Left cardiac atrium (tissue), 4 donors: ENCODE measurements at regions not wholly inside any gene's neighbourhood (a gene's known extent, or its start where the extent isn't known, plus 50 kb on each side); places are given as distances from the start of the nearest gene placed in this dataset.
"Not testable (repeated sequence)": the region's sequence is repeated elsewhere in the genome, so short reads cannot be mapped to it uniquely, and the experiment has no call there.

Experiments
- ATAC-seq, 2 donors: fragments of 200-7000 bp; cut with Tn5 transposase; one replicate each; pipeline ENCODE4 v1.9.1; 2020; ENCODE audit warnings: mild to moderate bottlenecking in 2 of 2, moderate library complexity in 2 of 2
- DNase-seq: peaks from one replicate; pipeline ENCODE4 v3.0.0-alpha.2; 2020
- intact Hi-C, 2 donors: fragments of 100-400 bp; cut with DNase I; formaldehyde crosslinking; loops; one replicate each; pipeline versions ENCODE4 v1.14.1 to v1.15.1; 2022 to 2023
- donor health status: DM: no; HTN: yes; CAD: no.
- donor health status: DM: no; HTN: yes; CAD: no; lungs with severe emphysema.
- donor health status: DM: yes; HTN: yes; CAD: no.
- donor health status: Dilated cardiomyopathy.

GRCh38 chr13:109954441-109954840 lies 168.1 kb upstream of the IRS2 start:
- no peak for ATAC-seq
- intact Hi-C loops = no loop called here
- DNase-seq = no peak

DNA sequence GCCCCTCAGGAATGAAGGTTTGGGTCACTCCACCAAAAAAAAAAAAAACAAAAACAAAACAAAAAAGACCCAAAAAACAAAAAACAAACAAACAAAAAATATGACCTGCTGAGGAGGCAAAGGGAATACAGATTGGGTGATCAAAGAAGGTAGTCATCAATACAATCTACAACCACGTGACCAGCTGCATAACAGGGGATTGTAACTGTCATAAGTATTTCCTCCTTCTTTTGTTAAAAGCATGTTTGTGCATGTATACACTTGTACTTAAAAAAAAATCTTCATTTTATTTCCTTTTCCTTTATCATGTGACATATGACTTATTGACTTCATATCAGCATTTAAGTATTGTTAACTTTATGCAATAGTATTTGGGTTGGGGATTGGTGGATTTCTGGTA lies 165.1 kb upstream of the IRS2 start:
- DNase-seq (no peak), ATAC-seq (no peak)
- intact Hi-C loops = no loop called here

DNA sequence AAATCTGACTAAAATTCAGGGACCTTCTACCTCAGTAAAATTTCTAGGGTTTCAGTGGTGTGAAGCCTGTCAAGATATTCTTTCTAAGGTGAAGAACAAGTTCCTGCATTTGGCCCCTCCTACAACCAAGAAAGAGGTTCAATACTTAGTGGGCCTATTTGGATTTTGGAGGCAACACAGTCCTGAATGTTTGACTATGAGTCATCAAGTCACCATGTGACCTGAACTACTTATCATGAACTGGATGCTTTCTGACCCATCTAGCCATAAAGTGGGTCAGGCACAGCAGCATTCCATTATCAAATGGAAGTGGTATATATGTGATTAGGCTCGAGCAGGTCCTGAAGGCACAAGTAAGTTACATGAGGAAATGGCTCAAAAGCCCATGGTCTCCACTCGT lies 163.0 kb upstream of the IRS2 start:
- DNase-seq (no peak), ATAC-seq (no peak)
- intact Hi-C loops = no loop called here

DNA sequence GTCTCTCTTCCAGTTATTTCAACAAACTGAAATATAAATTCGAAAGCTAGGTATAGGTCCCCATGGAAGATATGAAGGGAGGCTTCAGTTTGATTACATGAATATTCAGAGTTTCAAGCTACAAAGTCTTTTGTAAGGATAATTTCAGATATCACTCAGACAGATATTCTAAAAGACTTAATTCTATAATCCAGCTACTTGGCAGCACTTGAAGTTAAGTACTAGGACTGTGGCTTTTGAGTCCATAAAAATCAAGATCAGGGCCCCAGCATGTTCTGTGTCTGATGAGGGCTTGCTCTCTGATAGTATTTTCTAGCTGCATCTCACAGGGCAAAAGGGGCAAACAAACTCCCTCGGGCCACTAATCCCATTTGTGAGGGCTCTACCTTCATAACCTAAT lies 160.6 kb upstream of the IRS2 start:
- DNase-seq = no peak
- intact Hi-C loops = no loop called here
- ATAC-seq = no peak

DNA sequence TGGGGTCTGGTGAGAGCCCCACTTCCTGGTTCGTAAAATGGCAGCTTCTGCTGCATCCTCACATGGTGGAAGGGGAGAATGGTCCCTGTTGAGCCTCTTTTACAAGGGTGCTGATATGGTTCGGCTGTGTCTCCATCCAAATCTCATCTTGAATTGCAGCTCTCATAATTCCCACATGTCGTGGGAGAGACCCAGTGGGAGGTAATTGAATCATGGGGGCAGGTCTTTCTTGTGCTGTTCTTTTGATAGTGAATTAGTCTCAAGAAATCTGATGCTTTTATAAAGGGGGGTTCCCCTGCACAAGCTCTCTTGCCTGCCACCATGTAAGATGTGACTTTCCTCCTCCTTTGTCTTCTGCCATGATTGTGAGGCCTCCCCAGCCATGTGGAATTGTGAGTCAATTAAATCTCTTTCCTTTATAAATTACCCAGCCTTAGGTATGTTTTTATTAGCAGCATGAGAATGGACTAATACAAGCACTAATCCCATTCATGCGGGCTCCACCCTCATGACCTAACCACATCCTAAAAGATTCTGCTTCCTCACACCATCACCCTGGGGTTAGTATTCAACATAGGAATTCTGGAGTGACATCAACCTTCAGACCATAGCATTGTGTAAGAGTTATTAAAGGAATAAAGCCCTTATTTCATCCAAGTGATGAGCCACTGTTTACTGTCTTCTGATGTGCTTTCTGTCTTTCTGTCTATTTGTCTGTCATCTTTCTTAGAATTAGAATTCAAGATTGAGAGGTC lies 159.0 kb upstream of the IRS2 start:
- no peak for ATAC-seq
- intact Hi-C loops = no loop called here
- no peak for DNase-seq

DNA sequence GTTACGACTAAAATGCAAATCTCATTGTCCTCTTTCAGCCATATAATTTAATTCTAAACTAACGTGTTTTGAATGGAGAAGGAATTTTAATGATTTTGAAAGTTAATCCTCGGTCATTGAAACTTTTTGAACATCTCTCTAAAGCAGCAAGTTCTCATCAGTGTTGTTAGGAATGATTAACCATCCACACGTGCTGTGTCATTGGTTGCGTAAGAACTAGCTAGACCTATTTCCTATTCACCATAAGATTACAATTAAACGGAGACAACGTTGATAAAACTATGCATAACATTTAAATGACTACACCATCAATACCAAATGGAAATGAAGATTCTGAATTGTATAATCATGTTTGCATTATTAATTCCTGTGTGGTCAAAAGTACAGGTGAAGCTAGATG lies 155.6 kb upstream of the IRS2 start:
- intact Hi-C loops = no loop called here
- no peak for ATAC-seq
- no peak for DNase-seq

GRCh38 chr13:109941221-109941620 lies 154.8 kb upstream of the IRS2 start:
- intact Hi-C loops = no loop called here
- ATAC-seq (no peak), DNase-seq (no peak)

DNA sequence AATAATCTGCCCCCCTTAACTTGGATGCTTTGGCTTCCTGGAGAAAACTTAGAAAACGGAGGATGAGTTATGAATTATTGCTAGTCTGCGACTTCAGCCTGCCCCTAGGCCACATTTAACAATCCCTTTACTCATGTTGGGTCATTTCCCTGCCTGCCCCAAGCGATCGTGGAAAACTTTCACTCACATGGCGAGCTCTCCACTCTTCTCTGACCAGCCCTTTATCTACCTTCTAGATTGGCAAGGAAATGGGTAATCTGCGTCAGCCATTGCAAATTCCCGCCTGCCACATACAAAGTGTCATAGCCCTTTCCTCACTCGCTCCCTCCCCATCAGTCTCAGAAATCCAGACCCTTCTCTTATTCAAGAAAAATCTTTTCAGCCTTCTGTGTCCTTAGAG lies 154.3 kb upstream of the IRS2 start:
- intact Hi-C loops = no loop called here
- ATAC-seq (no peak), DNase-seq (no peak)

- no peak for DNase-seq
- intact Hi-C loops = no loop called here
- no peak for ATAC-seq
These were observed 153.5 kb upstream of the IRS2 start for GRCh38 chr13:109939838-109940237.

GRCh38 chr13:109939180-109939579 lies 152.8 kb upstream of the IRS2 start:
- ATAC-seq (no peak), DNase-seq (no peak)
- intact Hi-C loops = no loop called here

- DNase-seq (no peak), ATAC-seq (peak in 1 of 2 donors; percentile 72)
- intact Hi-C loops = no loop called here
These were observed 152.0 kb upstream of the IRS2 start for GRCh38 chr13:109938255-109938936.

DNA sequence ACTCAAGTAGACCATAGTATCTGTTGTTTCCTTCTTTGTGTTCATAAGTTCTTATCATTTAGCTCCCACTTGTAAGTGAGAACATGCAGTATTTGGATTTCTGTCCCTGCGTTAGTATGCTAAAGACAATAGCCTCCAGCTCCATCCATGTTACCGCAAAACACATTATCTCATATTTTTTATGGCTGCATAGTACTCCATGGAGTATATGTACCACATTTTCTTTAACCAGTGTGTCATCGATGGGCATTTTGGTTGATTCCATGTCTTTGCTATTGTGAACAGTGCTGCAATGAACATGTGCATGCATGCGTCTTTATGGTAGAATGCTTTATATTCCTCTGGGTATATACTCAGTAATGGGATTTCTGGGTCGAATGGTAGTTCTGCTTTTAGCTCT lies 148.1 kb upstream of the IRS2 start:
- DNase-seq, ATAC-seq, intact Hi-C loops: not testable (repeated sequence)

DNA sequence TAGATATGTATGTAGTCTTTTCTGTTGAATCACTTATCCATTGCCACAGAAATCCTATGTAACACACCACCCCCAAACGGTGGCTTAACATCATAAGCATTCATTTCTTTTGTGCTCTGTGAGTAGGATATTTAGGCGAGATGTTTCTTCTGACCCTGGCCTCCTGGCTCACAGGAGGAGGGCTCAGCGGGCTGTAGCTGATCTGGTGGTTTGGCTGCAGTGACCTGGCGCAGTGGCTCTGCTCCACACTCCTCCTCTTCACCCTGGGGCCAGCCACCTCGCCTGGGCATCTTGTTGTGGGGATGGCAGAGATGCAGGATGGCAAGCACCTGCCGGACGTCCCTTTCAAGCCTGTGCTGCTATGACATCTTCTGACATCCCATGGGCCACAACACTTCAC lies 147.1 kb upstream of the IRS2 start:
- intact Hi-C loops = no loop called here
- ATAC-seq (no peak), DNase-seq (no peak)

DNA sequence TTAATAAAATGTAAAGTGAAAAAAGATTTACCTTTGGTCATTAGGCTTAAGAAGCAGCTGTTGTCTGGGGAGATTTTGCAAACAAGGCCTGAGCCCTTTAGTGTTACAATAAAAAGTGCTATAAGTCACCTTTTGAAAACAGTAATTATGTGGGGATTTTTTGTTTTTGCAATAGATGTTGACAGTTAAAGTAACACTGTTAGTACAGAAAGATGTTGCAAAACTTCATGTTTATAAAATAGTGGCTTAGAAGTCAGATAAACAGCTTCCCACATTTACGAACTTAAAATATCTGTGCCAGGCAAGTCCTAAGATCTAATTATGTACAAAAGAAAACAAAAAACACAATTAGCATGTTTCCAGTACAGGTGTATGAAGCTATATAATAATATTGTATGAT lies 138.0 kb upstream of the IRS2 start:
- ATAC-seq (no peak), DNase-seq (no peak)
- intact Hi-C loops = no loop called here

GRCh38 chr13:109922518-109922917 lies 136.1 kb upstream of the IRS2 start:
- ATAC-seq (no peak), DNase-seq (no peak)
- intact Hi-C loops = no loop called here

GRCh38 chr13:109919715-109920375 lies 133.5 kb upstream of the IRS2 start:
- ATAC-seq (no peak), DNase-seq (no peak)
- intact Hi-C loops = no loop called here

- DNase-seq (no peak), ATAC-seq (peak in 1 of 2 donors; percentile 94)
- intact Hi-C loops = no loop called here
These were observed 131.9 kb upstream of the IRS2 start for GRCh38 chr13:109918179-109918711.

DNA sequence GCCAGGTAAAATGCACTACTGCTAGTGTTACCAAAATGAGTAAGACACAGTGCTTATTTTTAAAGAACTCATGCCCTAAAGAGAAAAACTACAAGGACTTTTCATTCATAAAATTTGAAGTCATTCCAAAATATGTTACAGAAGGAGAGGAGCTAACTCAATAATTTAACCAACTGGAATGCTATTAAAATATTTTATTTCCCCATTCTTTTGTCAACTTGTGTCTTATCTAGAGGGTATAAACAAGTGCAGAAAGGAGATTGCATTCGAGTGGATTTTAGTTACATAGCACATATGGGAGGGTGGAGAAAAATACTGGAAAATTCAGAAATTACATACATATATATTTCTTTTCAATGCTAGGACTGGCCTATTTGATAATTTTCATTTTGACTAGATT lies 131.0 kb upstream of the IRS2 start:
- ATAC-seq (no peak), DNase-seq (no peak)
- intact Hi-C loops = no loop called here

DNA sequence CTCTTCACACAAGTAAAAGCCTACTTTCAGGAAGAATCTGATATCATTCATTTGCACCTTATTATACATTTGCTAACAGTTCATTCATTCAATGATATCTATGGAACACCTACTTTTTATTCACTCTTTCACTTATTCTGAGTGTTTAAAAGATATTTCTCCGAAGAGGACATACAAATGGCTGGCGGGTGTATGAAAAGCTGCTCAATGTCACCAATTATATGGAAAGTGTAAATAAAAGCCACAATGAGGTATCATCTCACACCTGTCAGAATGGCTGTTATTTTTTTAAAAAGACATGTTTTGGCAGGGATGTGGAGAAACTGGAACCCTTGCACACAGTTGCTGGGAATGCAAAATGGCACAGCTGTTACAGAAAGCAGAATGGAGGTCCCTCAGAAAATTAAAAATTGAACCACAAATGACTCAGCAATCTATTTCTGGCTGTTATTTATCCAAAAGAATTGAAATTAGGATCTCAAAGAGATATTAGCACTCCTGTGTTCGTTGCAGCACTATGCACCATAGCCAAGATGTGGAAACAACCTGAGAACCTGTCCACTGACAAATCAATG lies 127.6 kb upstream of the IRS2 start:
- intact Hi-C loops = no loop called here
- DNase-seq (no peak), ATAC-seq (no peak)

GRCh38 chr13:109913186-109913585 lies 126.8 kb upstream of the IRS2 start:
- intact Hi-C loops = no loop called here
- no peak for DNase-seq
- ATAC-seq = no peak
